Right lobe of liver (tissue), 4 donors: ENCODE measurements at regions not wholly inside any gene's neighbourhood (a gene's known extent, or its start where the extent isn't known, plus 50 kb on each side); places are given as distances from the start of the nearest gene placed in this dataset.

Source experiments
- CTCF ChIP-seq, 4 donors: fragments of 200-600 bp in 3 of 4; fragments of 450-650 bp in 1 of 4; IDR thresholded peaks; one replicate each; pipeline versions ENCODE4 v1.5.1 to v1.8.0; 2016 to 2022; ENCODE audit warnings: antibody characterized with exemption in 4 of 4, mild to moderate bottlenecking in 2 of 4
- POLR2A ChIP-seq: fragments of 450-650 bp; IDR thresholded peaks from one replicate; pipeline ENCODE4 v1.6.1; 2017; ENCODE audit warnings: antibody characterized with exemption, mild to moderate bottlenecking
- donor health status: DM: no; HTN: no; CAD: no.
- donor health status: DM: no; HTN: no; CAD: no.
- donor health status: DM: no; HTN: yes; CAD: no.

GRCh38 chr3:192010490-192010889 is 549.5 kb downstream of the PYDC2 start:
- no peak for TF ChIP-seq CTCF (IDR thresholded peaks at IDR 0.05)
- TF ChIP-seq POLR2A, result no peak
